ENCODE measurements at regions not wholly inside any gene's neighbourhood (a gene's known extent, or its start where the extent isn't known, plus 50 kb on each side); places are given as distances from the start of the nearest gene placed in this dataset.

- TF ChIP-seq, protein P1, sequence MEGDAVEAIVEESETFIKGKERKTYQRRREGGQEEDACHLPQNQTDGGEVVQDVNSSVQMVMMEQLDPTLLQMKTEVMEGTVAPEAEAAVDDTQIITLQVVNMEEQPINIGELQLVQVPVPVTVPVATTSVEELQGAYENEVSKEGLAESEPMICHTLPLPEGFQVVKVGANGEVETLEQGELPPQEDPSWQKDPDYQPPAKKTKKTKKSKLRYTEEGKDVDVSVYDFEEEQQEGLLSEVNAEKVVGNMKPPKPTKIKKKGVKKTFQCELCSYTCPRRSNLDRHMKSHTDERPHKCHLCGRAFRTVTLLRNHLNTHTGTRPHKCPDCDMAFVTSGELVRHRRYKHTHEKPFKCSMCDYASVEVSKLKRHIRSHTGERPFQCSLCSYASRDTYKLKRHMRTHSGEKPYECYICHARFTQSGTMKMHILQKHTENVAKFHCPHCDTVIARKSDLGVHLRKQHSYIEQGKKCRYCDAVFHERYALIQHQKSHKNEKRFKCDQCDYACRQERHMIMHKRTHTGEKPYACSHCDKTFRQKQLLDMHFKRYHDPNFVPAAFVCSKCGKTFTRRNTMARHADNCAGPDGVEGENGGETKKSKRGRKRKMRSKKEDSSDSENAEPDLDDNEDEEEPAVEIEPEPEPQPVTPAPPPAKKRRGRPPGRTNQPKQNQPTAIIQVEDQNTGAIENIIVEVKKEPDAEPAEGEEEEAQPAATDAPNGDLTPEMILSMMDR (IDR thresholded peaks at IDR 0.05), result no peak
- no peak for TF ChIP-seq RAD21 (IDR thresholded peaks at IDR 0.05; ENCODE audit: low read length)
- TF ChIP-seq EZH2phosphoT487 (IDR thresholded peaks at IDR 0.05; ENCODE audit: borderline replicate concordance, low read depth), result no peak
- TF ChIP-seq GATA2 (CRISPR knock-in tag; IDR thresholded peaks at IDR 0.05), result no peak
- TF ChIP-seq REST (IDR thresholded peaks at IDR 0.05; ENCODE audit: low read depth, low read length), result no peak
- no peak for TF ChIP-seq TAF1 (IDR thresholded peaks at IDR 0.05; ENCODE audit: borderline replicate concordance, low read depth, low read length)
- TF ChIP-seq PBX3 (IDR thresholded peaks at IDR 0.05), result no peak
- no peak for TF ChIP-seq RXRA (IDR thresholded peaks at IDR 0.05; ENCODE audit: borderline replicate concordance, low read depth)
- no peak for TF ChIP-seq TEAD4 (IDR thresholded peaks at IDR 0.05; ENCODE audit: borderline replicate concordance, insufficient read depth)
Observed at GRCh38 chr9:99555792-99556191, 265.9 kb upstream of the NR4A3 start.
